ENCODE measurements at regions not wholly inside any gene's neighbourhood (a gene's known extent, or its start where the extent isn't known, plus 50 kb on each side); places are given as distances from the start of the nearest gene placed in this dataset.

- H3K27ac ChIP-seq, result no peak overlapping the region
- no peak for DNase-seq (ENCODE audit: low spot score)
- POLR2A ChIA-PET (ENCODE audit: low non-redundant PET), result no interaction called here
- no peak for TF ChIP-seq CTCF (conservative IDR thresholded peaks at IDR 0.05; ENCODE audit: low read depth)
- CTCF ChIA-PET, result no interaction called here
Measured at GRCh38 chr13:90103099-90103784, 1244.2 kb upstream of the MIR17HG start.

DNA sequence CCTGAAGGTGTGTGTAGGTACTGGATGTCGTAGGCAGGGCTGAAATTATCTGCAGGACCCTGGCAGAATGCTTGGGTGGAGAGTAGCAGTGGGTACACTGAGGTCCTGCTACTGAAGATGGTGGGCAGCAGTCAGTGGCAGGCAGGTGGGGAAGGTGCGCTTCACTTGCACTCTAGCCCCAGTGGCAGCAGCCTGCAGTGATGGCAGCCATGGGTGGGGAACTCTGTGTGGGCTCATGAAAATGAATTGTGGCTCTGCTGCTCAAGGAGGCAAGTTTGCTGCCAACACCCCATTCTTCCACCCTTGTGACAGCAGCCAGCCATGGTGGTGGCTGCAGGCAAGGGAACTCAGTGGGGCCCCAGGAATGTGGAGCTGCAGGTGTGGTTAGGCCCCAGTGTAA, 1242.7 kb upstream of the MIR17HG start:
- H3K27ac ChIP-seq, result no peak overlapping the region
- POLR2A ChIA-PET (ENCODE audit: low non-redundant PET), result no interaction called here
- no peak for DNase-seq (ENCODE audit: low spot score)
- TF ChIP-seq CTCF (conservative IDR thresholded peaks at IDR 0.05; ENCODE audit: low read depth), result no peak
- CTCF ChIA-PET, result no interaction called here

DNA sequence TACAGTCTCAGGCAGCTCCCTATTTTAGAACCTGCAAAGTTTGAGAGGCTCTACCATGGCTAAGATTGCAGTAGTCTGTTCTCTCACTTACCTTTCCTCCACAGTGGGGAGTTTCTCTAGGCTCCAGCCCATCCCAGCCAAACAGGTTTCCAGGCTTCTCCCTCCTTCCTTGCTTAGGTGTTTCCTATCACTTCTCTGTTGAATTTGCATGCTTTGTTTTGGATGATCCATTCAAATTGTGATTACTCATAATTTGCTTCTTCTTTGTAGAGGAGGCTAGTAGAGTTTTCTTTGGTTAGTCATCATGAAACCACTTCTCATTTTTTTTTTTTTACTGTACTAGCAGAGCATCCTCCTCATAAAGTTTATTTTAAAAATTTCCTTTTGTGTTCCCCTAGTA, 1242.2 kb upstream of the MIR17HG start:
- TF ChIP-seq CTCF (conservative IDR thresholded peaks at IDR 0.05; ENCODE audit: low read depth), result no peak
- DNase-seq (ENCODE audit: low spot score), result peak; percentile 34
- POLR2A ChIA-PET (ENCODE audit: low non-redundant PET), result no interaction called here
- H3K27ac ChIP-seq, result no peak overlapping the region
- CTCF ChIA-PET, result no interaction called here

DNA sequence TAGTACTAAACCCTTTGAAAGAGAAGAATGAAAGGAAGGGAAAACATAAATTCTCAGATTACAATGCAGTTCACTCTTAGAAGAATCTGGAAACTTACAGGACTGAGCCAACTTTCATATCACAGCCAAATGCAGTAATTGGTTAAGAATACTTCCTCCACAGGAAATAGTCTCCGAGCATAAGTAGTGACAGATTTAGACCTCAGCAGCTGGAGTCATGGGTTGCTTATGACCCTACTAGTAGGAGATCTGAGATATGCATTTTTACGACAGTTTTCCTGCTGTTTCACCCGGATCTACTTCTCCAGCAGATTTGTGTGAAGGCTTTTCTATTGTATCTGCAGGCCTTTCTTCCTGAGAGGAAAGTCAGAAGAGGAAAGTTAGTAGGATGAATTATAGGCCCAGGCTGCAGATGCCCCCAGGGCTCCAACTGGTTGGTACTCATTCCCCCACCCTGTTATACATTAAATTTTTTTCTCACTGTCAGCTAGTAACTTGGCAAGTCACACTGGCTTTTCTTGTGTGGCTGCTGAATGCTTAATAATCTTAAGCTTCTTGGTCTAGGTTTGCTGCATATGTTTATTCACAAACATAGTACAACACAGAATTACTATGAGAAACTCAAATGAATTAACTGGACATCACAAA, 1241.5 kb upstream of the MIR17HG start:
- ChIA-PET CTCF (no interaction called here), POLR2A (ENCODE audit: low non-redundant PET) (no interaction called here)
- H3K27ac ChIP-seq, result no peak overlapping the region
- no peak for DNase-seq (ENCODE audit: low spot score)
- no peak for TF ChIP-seq CTCF (conservative IDR thresholded peaks at IDR 0.05; ENCODE audit: low read depth)

GRCh38 chr13:90107661-90108060, 1239.8 kb upstream of the MIR17HG start:
- POLR2A ChIA-PET (ENCODE audit: low non-redundant PET), result no interaction called here
- H3K27ac ChIP-seq, result no peak overlapping the region
- CTCF ChIA-PET, result no interaction called here
- no peak for DNase-seq (ENCODE audit: low spot score)
- TF ChIP-seq CTCF (conservative IDR thresholded peaks at IDR 0.05; ENCODE audit: low read depth), result no peak

GRCh38 chr13:90108547-90108946, 1238.9 kb upstream of the MIR17HG start:
- no peak for DNase-seq (ENCODE audit: low spot score)
- POLR2A ChIA-PET (ENCODE audit: low non-redundant PET), result no interaction called here
- CTCF ChIA-PET, result no interaction called here

More at GRCh38 chr13:90108547-90108946, 1238.9 kb upstream of the MIR17HG start:
- no peak overlapping the region for H3K27ac ChIP-seq
- no peak for TF ChIP-seq CTCF (conservative IDR thresholded peaks at IDR 0.05; ENCODE audit: low read depth)

Data from RWPE1 (cell line).